ENCODE measurements at regions not wholly inside any gene's neighbourhood (a gene's known extent, or its start where the extent isn't known, plus 50 kb on each side); places are given as distances from the start of the nearest gene placed in this dataset.
A peak's percentile ranks its signal among the peaks of the same experiment; 100 is the strongest.

DNA sequence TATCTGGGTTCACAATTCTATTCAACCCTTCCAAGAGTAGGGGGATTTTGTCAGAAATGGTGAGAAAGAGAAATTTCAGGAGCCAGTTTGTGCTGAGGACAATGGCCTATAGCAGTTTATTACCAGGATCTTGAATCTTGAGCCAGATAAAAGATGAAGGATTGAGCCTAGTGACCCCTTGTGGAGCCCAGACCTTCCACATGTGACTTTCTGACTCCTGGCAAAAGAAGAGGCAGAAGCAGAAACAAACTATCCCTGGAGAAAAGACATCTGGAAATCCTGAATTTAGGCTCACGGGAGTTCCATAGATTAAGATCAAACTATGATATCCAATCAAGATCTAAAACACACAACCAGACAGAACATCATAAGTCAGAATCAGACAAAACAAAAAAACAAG is 60.9 kb upstream of the CHRM2 start:
- no peak for DNase-seq

GRCh38 chr7:136803028-136803427 is 65.4 kb upstream of the CHRM2 start:
- no peak for DNase-seq

- no peak for DNase-seq
Measured at GRCh38 chr7:136783934-136784333, 84.5 kb upstream of the CHRM2 start.

DNA sequence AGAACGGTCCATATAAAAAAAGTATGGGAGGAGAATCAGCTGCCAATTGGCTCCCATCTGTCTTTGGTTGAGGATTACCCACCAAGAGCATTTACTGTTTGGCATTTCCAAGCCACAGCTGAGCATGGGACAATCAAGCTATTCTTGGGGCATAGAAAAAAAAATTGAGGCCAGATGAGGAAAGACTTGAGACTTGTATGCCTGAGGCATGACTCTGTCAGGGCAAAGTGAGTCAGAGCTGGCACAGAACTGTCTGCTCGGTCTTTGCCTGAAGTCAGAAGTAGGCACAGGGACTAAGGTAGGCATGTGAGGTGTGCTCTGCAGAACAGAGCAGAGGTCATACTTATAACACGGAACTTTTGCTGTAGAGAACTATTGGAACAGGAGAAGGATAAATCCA is 126.5 kb upstream of the CHRM2 start:
- no peak for DNase-seq

DNA sequence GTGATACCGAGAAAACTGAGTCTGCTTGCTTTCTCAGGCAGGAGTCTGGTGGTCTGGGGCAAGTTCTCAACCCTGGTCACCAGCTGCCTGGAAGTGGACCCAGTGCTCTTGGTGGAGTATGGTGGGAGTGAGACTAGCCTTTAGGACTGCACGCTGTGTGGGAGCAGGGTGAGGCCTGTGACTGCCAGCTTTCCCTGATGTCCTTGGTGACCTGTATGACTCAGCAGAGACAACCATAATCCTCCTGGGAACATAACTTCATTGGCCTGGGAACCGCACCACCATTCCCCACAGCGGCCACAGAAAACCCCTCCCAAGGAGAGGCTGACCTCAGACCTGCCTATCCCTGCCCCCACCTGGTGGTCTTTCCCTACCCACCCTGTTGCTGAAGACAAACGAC is 139.5 kb upstream of the CHRM2 start:
- DNase-seq: no peak

GRCh38 chr7:136726460-136726859 is 142.0 kb upstream of the CHRM2 start:
- no peak for DNase-seq

DNA sequence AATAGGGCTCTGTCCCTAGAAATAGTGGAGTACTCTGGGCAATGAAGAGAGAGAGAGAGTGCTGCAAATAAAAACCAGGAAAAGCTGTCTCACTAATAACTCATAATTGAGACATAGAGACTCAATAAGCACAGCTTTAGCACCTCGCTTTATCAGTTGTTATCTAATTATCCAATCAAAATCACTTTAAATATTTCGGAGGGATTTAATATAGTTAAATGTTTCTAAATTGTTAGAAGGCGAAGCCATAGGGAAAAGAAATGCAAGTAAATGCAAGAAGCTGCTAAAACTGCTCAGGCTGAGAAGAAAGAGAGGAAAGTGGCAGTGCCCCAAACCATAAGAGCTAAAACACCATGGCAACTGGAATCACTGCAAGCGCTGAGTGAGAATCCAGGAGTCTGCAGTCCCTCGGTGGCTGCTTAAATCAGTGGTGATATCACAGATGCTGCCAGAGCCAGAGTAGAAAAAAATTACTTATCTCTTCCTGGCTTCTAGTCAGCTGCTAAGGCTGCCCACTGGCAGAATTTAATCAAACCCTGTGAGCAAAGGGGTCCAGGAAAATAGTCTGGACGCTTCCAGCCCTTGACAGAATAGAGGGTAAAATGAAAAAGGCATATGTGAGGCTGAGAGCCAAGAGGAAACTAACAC is 150.4 kb upstream of the CHRM2 start:
- DNase-seq: no peak

DNA sequence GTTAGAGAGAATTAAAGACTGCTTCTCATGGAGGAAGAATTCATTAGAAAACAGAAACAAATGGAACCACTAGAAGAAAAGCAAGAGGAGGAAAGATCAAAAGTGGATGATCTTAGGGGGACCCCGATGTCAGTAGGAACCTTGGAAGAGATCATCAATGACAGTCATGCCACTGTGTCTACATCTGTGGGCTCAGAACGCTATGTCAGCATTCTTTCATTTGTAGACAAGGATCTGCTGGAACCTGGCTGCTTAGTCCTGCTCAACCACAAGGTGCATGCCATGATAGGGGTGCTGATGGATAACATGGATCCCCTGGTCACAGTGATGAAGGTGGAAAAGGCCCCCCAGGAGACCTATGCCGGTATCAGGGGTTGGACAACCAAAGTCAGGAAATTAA is 154.4 kb upstream of the CHRM2 start:
- no peak for DNase-seq

- no peak for DNase-seq
Measured at GRCh38 chr7:136710751-136711150, 157.7 kb upstream of the CHRM2 start.

DNA sequence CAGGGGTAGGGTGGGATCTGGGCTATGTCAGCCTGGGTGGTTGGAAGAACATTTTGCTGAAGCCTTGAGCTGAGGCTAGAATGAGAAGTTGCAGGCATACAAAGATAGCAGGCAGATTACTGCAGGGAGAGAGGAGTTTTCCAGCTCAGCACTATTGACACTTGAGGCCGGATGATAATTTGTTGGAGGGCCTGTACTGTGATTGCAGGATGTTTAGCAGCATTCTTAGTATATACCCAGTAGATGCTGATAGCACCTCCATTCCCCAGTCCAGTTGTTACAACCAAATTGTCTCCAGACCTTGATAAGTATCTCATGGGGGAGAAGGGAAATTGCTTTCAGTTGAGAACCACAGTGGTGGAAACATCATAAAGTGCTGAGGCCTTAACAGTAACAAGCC is 158.6 kb upstream of the CHRM2 start:
- DNase-seq: no peak

GRCh38 chr7:136702913-136703312 is 165.5 kb upstream of the CHRM2 start:
- DNase-seq: no peak

DNA sequence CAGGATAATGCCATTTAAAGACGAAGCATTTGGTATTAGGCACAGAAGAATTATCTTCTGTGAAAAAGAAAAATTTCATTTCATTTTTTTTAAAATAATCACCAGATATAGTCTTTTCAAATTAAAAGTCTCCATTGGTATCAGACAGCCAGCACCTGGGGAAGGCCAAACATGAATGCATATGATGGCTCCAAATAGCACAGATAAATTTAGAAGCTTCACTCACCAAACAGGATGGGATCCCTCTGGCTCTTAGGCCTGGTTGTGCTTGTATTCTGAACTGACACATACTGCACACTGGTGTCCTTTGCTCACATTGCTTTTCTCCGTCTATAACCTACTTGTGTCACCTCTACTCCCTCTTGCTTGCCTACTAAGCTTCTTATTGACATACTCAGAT is 169.5 kb upstream of the CHRM2 start:
- no peak for DNase-seq

DNA sequence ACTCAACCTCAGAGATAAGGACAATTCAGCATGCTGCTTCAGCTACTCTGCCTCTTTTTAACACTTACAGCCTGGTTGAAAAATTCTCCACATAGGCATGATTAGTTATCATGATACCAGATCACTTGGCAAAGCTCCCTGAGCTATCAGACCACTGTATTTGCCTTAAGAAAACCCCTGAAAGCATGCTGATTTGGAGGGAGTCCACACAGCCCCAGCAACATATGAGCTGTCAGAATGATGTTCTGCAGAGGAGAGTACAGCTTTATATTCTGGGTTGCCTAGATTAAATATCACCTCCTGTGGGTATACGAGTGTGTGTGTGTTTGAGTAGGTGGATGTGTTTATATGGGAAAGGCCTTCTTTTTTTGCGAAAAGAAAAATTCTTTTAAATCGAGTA is 170.2 kb upstream of the CHRM2 start:
- no peak for DNase-seq

GRCh38 chr7:136697271-136697670 is 171.2 kb upstream of the CHRM2 start:
- DNase-seq: no peak

DNA sequence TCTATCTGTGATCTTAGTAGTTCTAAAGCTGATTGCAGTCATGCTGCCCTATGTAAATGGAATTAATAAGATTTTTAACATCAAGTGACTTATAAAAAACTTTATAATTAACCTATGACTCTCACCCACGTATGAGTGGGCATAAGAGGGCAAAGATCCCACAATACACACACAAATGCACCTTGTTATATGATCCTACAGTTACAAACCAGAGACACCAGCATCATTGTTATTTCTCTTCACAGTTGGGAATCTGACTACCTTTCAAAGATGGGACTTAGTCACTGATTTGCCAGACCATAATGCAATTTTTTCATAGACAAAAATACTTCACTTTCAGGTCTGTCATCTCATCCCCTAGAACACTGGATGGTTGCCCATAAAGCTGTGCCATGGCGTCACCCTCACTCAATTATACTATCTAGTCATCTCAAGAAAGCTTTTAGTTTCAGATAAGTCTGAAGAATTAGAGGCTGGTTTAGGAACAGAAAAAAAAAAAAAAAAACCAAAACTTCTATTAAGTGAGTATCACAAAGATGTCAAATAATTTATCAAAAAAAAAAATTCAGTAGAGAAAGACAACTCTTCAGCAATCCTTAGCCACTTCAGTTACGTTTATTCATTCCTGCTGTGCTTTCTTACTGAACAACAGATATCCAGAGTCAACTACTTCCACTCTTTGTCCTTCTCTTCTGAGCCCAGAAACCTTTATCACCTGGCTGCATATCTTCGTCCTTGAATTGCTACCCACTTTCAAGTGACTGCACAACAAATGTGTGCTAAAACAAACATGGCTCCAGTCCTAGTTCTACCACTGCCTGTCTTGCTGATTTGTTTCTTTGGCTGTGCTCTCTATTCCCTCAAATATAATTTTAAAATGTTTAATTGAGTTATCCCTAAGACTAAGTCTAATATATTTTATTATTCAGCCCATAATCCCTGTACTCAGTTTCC is 175.0 kb upstream of the CHRM2 start:
- no peak for DNase-seq

DNA sequence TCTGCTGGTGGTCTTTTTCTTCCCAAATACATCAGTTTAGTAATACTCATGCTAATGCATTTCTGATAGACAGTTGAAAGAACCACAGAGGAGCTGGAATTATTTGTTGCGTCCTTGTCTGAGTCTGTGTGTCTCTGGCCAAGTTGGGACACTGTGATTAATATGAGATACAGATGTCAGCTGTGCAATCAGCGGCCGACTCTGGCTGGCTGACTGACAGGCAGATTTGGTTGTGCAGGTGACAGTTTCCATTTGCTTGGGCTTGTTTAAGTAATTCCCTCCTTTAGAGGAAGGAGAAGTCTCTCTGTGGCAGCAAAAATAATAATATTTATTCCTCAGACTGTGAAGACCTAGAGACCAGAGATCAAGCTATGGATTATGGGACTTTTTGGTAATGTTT is 176.2 kb upstream of the CHRM2 start:
- no peak for DNase-seq

DNA sequence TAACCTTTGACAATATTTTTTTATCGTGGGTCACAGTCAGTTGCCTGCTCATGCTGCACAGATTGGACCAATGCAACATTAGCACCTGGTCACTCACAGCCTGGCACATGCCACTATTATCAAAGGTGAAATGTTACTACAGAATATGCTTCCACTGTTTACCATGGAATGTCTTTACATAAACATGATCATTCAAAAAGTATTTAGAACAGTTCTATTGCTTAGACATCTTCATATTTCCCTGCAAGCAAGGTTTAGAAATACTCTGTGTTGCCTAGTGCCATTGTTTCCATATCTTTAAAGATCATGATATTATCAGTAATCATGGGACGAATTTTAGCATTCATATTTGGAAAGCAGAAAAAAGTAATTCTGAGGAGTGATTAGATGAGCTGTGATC is 179.9 kb upstream of the CHRM2 start:
- DNase-seq: no peak

DNA sequence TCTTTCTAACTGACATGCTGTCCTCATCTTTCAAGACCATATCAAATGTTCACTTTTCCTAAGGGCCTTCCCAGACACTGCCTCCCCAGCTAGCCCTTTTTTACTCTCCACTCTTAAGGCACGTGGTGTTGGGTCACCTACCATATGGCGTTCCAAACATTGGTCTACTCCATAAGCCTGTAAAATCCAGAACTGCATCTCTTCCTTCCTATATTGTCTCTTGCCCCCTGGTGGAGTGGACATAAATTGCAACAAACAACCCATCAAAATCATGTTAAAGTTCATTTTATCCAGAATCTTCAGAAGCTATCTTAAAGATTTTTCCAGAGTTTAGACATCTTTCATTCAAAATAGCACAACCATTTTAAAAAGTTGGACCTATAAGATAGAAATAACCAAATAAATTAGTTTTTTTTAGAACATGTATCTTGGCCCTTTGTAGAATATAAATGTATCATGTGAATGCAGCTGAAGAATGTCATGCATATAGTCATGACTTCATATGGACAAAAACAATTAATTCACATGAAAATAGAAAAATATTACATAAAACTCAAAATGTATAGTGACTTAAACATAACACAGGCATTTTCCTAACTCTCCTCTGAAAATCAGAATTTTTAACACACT is 180.6 kb upstream of the CHRM2 start:
- peak; percentile 19 for DNase-seq

DNA sequence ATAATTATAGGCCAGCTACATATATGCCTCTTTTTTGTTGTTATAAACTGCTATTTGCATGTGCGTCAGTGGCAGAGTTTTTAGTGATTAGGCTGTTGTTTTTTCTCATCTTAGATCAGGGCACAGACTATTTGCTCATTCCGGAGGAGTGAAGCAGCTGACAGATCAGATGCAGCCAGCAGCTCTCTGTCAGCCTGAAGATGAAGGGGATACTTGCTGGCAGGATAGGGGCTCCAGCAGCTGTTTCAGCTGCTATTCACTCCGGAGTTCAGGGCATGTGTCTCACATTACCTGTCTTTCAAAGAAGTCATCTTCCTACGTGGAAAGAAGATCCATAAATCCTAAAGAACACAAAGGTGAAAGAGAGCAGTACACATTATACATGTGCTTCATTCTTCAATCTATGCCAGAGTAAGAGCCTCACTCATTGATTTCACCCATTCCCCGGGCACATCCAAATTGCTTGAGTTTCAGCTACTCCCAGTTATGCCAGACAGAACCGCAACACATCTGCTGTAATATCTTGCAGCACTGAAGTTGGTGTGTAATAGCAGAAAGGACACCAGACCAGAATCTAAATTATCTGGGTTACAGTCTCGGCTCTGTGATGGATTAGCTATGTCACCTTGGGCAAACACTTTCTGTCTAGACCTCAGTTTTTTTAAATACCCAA is 182.8 kb upstream of the CHRM2 start:
- no peak for DNase-seq

DNA sequence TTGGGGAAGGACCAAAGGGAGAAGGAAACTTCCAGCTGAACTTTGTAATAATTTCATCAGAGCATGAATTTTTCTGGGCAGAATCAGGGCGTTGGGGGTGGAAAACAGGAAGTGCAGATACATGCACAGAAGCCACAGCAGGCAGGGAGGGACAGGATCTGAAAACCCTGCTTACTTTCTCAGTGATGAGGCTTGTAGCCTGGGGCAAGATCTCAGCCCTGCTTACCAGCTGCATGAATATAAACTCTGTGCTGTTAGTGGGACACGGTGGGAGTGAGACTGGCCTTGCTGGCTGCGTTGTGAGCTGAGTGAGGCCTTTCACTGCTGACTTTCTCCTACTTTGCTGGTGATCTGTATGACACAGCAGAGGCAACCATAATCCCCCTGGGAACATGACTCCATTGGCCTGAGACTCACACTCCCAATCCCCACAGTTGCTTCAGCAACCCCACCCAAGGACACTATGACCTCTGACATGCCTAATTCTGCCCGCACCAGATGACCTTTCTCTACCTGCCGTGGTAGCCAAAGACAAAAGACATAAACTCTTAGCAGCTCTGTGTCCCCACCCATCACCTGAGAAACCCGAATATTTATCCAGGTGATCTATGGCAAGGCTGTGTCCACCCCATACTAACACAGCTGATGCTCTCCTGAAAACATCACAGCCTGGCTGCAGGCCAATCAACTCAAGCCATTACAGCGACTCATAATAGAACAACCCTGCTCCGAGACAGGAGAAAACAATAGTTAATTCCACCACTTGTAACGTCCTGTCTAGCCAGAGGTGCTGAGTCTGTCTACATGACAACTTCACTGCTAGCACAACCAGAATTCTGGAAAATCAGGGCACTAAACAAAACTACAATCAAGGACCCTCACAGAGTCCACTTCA is 190.7 kb upstream of the CHRM2 start:
- peak; percentile 42 for DNase-seq

GRCh38 chr7:136667584-136667983 is 200.9 kb upstream of the CHRM2 start:
- DNase-seq: no peak

GRCh38 chr7:136665878-136666509 is 202.5 kb upstream of the CHRM2 start:
- no peak for DNase-seq

All from fibroblast of skin of scalp (primary cell).